SKM-1 treated with dmso at 0.1 percent for 144 hours (cell line): ENCODE measurements at regions not wholly inside any gene's neighbourhood (a gene's known extent, or its start where the extent isn't known, plus 50 kb on each side); places are given as distances from the start of the nearest gene placed in this dataset.
"Not testable (repeated sequence)": the region's sequence is repeated elsewhere in the genome, so short reads cannot be mapped to it uniquely, and the experiment has no call there.

ENCODE experiments used
- DNase-seq: peaks from one replicate; lab custom pipeline; 2025; ENCODE audit not compliant: unreplicated experiment; lab: John Stamatoyannopoulos, UW

GRCh38 chr1:79177844-79178243 is 171.3 kb upstream of the ADGRL4 start:
- DNase-seq = no peak

DNA sequence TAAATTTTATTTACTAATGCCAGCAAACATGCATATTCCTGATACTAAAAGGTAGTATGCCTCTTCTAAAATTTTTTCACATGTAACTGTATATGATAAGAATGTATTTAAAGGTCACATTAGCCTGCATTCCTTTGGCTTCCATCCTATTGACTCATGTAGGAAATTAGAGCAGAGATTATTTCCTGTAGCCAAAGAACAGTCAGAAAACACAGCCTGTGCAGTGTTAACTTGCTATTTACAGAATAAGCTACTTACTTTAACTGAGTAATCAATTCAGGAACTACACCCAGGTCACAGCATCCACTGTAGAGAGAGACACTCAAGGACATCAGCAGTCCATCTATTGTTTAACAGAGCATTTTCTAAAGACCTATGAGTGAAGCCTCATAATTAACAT is 154.5 kb upstream of the ADGRL4 start:
- no peak for DNase-seq

DNA sequence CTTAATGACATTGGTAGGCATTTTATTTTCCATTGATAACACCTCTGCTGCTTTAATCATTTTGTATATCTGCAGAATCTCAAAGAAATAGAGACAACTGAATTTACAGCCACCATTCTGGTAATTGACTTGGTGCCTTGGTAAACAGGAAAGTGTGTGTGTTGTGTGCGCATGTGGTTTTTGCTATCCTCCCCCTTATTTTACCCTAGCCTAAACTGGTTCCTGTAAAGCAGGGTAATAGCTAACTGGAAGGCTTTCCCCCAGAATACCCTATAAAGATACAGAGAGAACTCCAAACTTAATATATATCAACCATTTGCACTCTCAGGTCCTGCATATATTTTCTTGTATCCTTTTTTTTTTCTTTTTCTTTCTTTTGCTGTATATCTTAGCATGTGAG is 149.5 kb upstream of the ADGRL4 start:
- DNase-seq = no peak

DNA sequence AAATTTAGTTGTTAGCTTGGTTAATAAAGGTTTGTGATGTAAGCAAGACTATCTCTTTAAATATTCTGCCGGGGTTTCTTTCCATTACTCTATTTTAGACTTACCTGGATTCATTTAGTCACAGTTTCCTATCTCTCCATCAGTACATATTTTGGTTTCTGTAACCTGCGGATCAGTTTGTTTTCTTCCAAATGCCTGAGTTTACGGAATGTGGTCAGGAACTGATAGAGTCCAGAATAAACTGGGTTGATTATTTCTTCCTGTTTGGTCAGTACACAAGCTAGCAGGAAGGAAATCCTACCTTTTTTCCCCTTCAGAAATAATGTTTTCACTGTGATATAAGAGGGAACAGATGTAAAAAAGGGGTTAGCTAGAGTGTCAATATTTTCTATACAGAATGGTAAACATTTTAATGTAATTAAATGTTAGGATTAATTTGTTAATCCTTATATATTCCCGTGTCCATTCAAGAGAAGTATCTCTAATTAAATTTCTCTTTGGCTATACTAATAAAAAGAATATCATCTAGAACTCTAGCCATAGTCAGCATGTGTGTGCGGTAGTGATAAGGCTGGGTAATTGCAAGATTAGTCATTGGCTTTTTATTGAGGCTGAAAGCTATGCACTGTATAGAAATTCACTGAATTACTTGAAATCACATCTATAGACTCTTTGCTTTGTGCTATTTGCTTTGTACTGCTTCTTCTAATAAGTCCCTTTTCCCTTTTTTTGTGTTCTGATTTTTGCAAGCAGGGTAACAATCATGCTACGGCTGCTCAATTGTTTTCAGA is 144.7 kb upstream of the ADGRL4 start:
- DNase-seq = no peak

- DNase-seq = no peak
These were observed 144.0 kb upstream of the ADGRL4 start for GRCh38 chr1:79150576-79150975.

DNA sequence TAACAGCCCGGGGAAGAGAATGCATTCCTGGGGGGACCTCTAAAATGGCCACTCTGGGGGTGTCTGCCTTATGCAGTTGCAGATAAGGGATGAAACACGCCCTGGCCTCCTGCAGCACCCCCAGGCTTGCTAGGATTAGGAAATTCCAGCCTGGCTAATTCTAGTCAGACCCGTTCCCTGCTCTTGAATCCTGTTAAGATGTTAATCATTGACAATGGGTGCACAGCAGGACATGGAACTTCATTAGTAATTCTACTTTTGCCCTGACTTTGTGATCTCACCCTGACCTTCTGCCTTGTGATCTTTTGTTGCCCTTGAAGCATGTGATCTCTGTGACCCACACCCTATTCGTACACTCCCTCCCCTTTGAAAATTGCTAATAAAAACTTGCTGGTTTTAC is 131.7 kb upstream of the ADGRL4 start:
- not testable (repeated sequence) for DNase-seq

- no peak for DNase-seq
These were observed 127.3 kb upstream of the ADGRL4 start for GRCh38 chr1:79133774-79134364.

GRCh38 chr1:79131626-79132025 is 125.1 kb upstream of the ADGRL4 start:
- no peak for DNase-seq

DNA sequence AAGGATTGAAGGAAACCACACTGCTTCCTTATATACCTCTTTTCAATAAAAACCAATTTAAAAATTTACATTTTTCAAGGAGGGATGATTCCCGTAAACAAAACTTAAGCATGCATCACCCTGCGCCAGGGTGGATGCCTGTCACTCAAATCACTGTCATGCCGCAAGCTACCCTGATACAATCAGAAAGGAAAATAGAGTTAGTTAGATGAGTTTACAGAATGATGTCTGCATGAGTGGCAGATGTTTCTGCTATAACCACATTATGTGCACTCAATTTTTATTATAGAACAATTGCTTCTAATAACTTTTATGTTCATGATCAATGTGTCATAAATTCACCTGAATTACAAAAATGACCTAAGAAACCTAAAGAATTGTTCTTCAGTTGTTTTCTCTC is 123.4 kb upstream of the ADGRL4 start:
- no peak for DNase-seq

- no peak for DNase-seq
These were observed 122.2 kb upstream of the ADGRL4 start for GRCh38 chr1:79128722-79129121.

- no peak for DNase-seq
These were observed 118.2 kb upstream of the ADGRL4 start for GRCh38 chr1:79124756-79125155.

DNA sequence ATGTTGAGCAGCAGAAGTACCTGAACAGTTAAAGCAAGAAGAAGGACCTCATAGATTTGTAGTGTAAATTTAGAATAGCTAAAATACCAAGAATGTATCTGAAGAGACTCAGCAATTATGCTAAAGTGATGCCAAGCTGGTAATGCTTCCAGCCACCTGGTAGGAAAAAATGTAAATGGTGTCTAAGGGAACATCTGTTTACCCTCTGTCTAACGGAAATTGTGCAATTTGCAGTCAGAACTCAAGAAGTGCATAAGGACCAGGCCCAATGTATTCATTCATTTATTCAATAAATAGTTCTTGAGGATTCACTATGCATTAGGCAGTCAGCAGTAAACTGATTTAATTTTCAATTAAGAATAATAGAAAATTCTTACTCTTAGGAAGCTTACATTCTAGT is 116.0 kb upstream of the ADGRL4 start:
- DNase-seq = no peak

GRCh38 chr1:79117376-79117775 is 110.8 kb upstream of the ADGRL4 start:
- no peak for DNase-seq

GRCh38 chr1:79113836-79114235 is 107.3 kb upstream of the ADGRL4 start:
- DNase-seq = no peak

DNA sequence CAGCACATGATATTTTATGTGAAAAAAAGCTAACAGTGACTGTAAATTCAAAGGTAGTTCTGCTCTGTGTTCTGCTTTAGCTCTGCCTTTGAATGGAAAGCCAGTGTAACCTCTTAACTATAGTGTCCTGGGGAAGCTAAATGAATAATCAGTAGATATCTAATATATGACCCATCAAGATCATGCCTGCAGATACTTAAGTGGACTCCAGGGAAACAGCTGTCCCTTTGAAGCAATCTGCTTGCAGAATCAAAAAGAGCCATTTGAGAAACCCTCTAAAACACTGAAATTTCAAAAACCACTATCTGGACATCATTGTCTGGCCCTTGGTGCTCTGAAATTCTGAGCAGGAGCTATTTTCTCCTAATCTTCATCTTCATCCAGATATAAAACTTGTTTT is 104.2 kb upstream of the ADGRL4 start:
- DNase-seq = no peak

DNA sequence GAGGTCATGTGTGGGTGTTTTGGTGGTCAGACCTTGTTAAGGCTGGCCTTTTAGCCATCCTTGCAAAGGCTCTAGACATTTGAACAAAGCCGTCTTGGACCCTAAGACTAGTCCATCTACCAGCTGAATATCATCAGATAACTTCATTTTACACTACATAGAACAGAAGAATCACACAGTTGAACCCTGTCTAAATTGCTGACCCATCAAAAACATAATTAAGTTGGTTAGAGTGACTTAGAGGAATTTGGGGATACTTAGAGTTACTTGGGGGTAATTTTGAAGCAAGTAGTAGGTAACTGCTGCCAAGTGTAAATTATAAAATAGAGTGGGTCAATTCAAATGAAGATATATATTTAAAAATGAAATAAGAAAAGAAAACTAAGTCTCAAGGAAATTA is 102.9 kb upstream of the ADGRL4 start:
- DNase-seq = no peak

DNA sequence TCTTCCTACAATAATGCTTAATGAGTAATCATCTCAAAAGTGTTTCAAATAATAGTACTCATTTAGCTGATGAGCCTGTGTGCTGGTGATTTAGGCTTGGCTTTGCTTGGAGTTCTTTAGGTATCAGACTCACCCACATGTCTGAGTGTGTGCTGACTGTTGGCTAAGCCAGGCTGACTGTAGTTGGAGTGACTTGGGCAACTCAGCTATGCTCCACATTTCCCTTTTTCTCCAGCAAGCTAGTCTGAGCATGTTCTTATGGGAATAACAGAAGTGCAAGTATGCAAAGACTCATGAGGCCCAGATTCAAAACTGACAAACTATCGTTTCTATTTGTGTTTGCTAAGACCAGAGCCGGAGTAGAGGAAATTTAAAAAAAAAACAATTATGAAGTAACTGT is 99.0 kb upstream of the ADGRL4 start:
- no peak for DNase-seq

DNA sequence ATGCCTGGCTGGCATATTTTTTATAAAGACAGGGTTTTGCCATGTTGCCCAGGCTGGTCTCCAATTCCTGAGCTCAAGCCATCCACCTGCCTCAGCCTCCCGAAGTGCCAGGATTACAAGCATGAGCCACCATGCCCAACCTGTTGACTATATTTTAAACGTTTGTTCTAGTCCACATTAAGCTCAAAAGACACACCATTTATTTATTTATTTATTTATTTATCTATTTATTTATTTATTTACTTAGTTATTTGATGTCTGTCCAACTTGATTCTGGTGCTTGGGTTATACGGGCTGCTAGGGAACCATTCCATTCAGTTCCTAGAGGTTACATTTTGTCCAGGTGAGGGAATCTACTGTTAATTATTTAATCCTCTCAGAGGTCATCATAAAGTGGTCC is 98.1 kb upstream of the ADGRL4 start:
- no peak for DNase-seq

DNA sequence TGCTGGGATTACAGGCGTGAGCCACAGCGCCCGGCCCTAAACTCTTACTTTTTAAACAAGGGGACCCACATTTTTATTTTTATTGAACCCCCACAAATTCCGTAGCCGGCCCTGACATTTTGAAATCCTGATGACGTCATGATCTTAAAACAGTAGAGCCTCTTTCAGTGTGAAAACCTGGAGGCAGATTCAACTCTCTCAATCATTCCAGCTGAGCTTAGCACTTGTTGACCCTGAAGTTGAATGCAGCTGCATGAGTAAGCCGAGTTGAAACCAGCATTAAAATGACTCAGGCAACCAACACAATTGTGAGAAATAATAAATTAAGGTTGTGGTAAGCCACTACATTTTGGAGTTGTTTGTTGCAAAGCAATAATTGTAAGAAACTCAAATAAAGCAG is 93.9 kb upstream of the ADGRL4 start:
- no peak for DNase-seq

DNA sequence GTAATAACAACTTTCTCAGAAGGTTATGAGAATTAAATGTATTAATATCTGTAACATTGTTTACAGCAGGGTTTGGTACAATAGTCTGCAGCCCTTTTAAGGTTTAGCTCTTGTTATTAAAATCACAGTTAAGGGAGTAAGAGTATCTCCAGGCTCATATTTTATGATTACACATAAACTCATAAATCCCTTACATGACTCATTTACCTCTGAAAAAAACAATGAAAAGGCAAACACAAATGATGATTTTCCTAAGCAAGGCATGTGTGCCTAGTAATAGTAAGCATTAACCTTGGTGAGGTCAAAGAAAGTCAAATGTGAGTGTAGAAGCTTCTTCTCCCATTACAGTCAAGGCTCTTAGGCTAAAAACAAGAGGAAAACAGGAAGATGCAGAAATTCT is 84.5 kb upstream of the ADGRL4 start:
- DNase-seq = no peak

GRCh38 chr1:79089946-79090345 is 83.4 kb upstream of the ADGRL4 start:
- DNase-seq = no peak

DNA sequence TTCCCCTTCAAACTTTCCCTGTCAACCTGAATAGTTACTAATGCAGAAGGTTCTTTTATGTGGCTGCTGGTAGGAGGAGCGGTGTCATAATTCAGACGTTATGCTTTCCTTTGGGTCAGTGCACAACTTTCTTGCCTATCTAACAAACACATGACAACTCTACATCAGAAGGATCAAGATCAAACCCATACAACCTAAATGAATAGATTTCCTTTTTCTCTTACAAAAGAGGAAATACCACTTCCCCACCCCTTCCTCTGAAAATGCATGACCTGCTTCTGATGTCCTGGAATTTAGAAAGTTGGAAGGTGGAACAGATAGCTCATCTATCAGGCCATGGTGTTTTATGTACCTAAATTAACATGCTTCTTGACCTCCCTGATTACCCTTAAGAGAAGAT is 75.7 kb upstream of the ADGRL4 start:
- DNase-seq = no peak

- no peak for DNase-seq
These were observed 73.2 kb upstream of the ADGRL4 start for GRCh38 chr1:79079770-79080169.
